H1 (cell line): ENCODE measurements at regions not wholly inside any gene's neighbourhood (a gene's known extent, or its start where the extent isn't known, plus 50 kb on each side); places are given as distances from the start of the nearest gene placed in this dataset.
A peak's percentile ranks its signal among the peaks of the same experiment; 100 is the strongest.

Experiments used
- CTCF ChIA-PET: fragments of 300-600 bp; sonication (Branson Sonifier 250); formaldehyde crosslinking; loops from one replicate; lab custom pipeline; 2021; ENCODE audit not compliant: partially characterized antibody; lab: Charles Lee
- POLR2A ChIA-PET: fragments of 300-600 bp; sonication (Branson Sonifier 250); formaldehyde crosslinking; loops from one replicate; lab custom pipeline; 2021; ENCODE audit warnings: inconsistent platforms; ENCODE audit not compliant: partially characterized antibody; lab: Charles Lee
- DNase-seq, 2 experiments: peaks; one replicate each; pipeline versions ENCODE4 v3.0.0 to v3.0.0-alpha.2; 2010 to 2022; ENCODE audit warnings: low spot score in 2 of 2, low read depth in 1 of 2, mixed read lengths in 1 of 2
- FAIRE-seq: peaks from 2 replicates; lab custom pipeline; 2011; peaks lifted over from hg19 to GRCh38; lab: Jason Lieb, UNC
- H2AFZ ChIP-seq: 2 replicates; pipeline ENCODE4 v1.8.1; 2012; ENCODE audit warnings: low read length, inconsistent platforms
- H2AK5ac ChIP-seq: 2 replicates; pipeline ENCODE4 v1.6.1; 2013; ENCODE audit warnings: low read depth, low read length
- H2BK120ac ChIP-seq: replicated peaks from 2 replicates; pipeline ENCODE3; 2013; ENCODE audit warnings: low read depth, low read length, inconsistent platforms
- H2BK12ac ChIP-seq: 2 replicates; pipeline ENCODE4 v1.6.1; 2013; ENCODE audit warnings: low read depth, low read length
- H2BK15ac ChIP-seq: 2 replicates; pipeline ENCODE4 v1.6.1; 2013; ENCODE audit warnings: low read length
- H2BK20ac ChIP-seq: 2 replicates; pipeline ENCODE4 v1.6.1; 2013; ENCODE audit warnings: low read length
- H2BK5ac ChIP-seq: 2 replicates; pipeline ENCODE4 v1.6.1; 2013; ENCODE audit warnings: low read depth, low read length
- H3K14ac ChIP-seq: 2 replicates; pipeline ENCODE4 v1.6.1; 2013; ENCODE audit warnings: inconsistent platforms; ENCODE audit not compliant: insufficient read length
- H3K18ac ChIP-seq: 2 replicates; pipeline ENCODE4 v1.6.1; 2013; ENCODE audit warnings: low read length; ENCODE audit errors: extremely low read depth
- H3K23ac ChIP-seq: 2 replicates; pipeline ENCODE4 v1.6.1; 2013; ENCODE audit warnings: inconsistent platforms; ENCODE audit not compliant: insufficient read length
- H3K23me2 ChIP-seq: 2 replicates; pipeline ENCODE4 v1.6.1; 2013; ENCODE audit warnings: low read depth, low read length
- H3K27ac ChIP-seq: 2 replicates; pipeline ENCODE4 v1.6.1; 2011; ENCODE audit warnings: low read depth, low read length, inconsistent platforms
- H3K27me3 ChIP-seq, 4 experiments: replicated peaks in 1 of 4; 1 replicate in 1 of 4; 2 replicates in 3 of 4; pipeline versions ENCODE4 v1.6.1 to v1.8.1; 2011 to 2013; ENCODE audit warnings: low read length in 3 of 4, mild to moderate bottlenecking in 3 of 4, inconsistent platforms in 2 of 4, mixed read lengths in 2 of 4, moderate library complexity in 1 of 4; ENCODE audit not compliant: control insufficient read depth in 3 of 4, insufficient read depth in 3 of 4; ENCODE audit errors: extremely low read depth in 1 of 4
- H3K36me3 ChIP-seq, 4 experiments: 2 replicates each; pipeline versions ENCODE4 v1.6.1 to v1.8.1; 2011 to 2013; ENCODE audit warnings: mild to moderate bottlenecking in 4 of 4, low read length in 3 of 4, moderate library complexity in 2 of 4, control low read depth in 1 of 4, inconsistent platforms in 1 of 4; ENCODE audit not compliant: insufficient read depth in 4 of 4, control insufficient read depth in 2 of 4
- H3K4ac ChIP-seq: replicated peaks from 2 replicates; pipeline ENCODE3; 2013; ENCODE audit warnings: low read length, low read depth, mixed read lengths, inconsistent platforms; ENCODE audit not compliant: insufficient read length
- H3K4me1 ChIP-seq, 4 experiments: replicated peaks in 1 of 4; 1 replicate in 1 of 4; 2 replicates in 3 of 4; pipeline versions ENCODE4 v1.6.1 to v1.8.1; 2011 to 2013; ENCODE audit warnings: low read length in 3 of 4, inconsistent platforms in 2 of 4, mixed read lengths in 1 of 4; ENCODE audit not compliant: insufficient read depth in 4 of 4, control insufficient read depth in 3 of 4
- H3K4me2 ChIP-seq, 2 experiments: 2 replicates each; pipeline versions ENCODE4 v1.6.1 to v1.8.1; 2011 to 2013; ENCODE audit warnings: low read depth in 2 of 2, low read length in 2 of 2, control low read depth in 1 of 2, inconsistent platforms in 1 of 2, mild to moderate bottlenecking in 1 of 2; ENCODE audit not compliant: insufficient read depth in 1 of 2
- H3K4me3 ChIP-seq, 4 experiments: fragments of 200-600, 300-600 bp in 1 of 4; sonication (generic), shearing (Covaris generic), sonication (Bioruptor Twin) in 1 of 4; 2 replicates each; pipeline versions ENCODE4 v1.5.1 to v1.8.1; 2011 to 2016; ENCODE audit warnings: low read length in 4 of 4, low read depth in 3 of 4, control low read depth in 2 of 4, inconsistent platforms in 2 of 4, mild to moderate bottlenecking in 2 of 4, mixed read lengths in 1 of 4, moderate library complexity in 1 of 4; ENCODE audit not compliant: insufficient read depth in 2 of 4; ENCODE audit errors: extremely low read depth in 1 of 4
- H3K56ac ChIP-seq: replicated peaks from 2 replicates; pipeline ENCODE3; 2013; ENCODE audit warnings: low read depth, mild to moderate bottlenecking, mixed read lengths, low read length, inconsistent platforms; ENCODE audit not compliant: insufficient read length
- H3K79me1 ChIP-seq: 2 replicates; pipeline ENCODE4 v1.6.1; 2013; ENCODE audit warnings: low read depth, low read length, control low read depth
- H3K79me2 ChIP-seq, 2 experiments: 2 replicates each; pipeline versions ENCODE4 v1.6.1 to v1.8.1; 2012 to 2013; ENCODE audit warnings: low read length in 2 of 2, mild to moderate bottlenecking in 2 of 2, inconsistent platforms in 1 of 2; ENCODE audit not compliant: insufficient read depth in 2 of 2, control insufficient read depth in 1 of 2
- H3K9ac ChIP-seq, 4 experiments: replicated peaks in 1 of 4; 1 replicate in 1 of 4; 2 replicates in 3 of 4; pipeline versions ENCODE4 v1.6.1 to v1.8.1; 2011 to 2013; ENCODE audit warnings: low read depth in 3 of 4, low read length in 3 of 4, control low read depth in 2 of 4, mild to moderate bottlenecking in 2 of 4, moderate library complexity in 2 of 4, inconsistent platforms in 1 of 4; ENCODE audit errors: extremely low read depth in 1 of 4
- H3K9me3 ChIP-seq, 2 experiments: 2 replicates each; pipeline versions ENCODE4 v1.6.1 to v1.8.1; 2012 to 2013; ENCODE audit warnings: mild to moderate bottlenecking in 2 of 2, moderate library complexity in 2 of 2, control low read depth in 1 of 2, inconsistent platforms in 1 of 2, low read depth in 1 of 2, low read length in 1 of 2, mixed read lengths in 1 of 2; ENCODE audit not compliant: insufficient read depth in 2 of 2
- H4K20me1 ChIP-seq, 2 experiments: replicated peaks in 1 of 2; 2 replicates each; pipeline versions ENCODE3 to v1.8.1; 2011 to 2013; ENCODE audit warnings: inconsistent platforms in 2 of 2, low read length in 2 of 2, mild to moderate bottlenecking in 1 of 2; ENCODE audit not compliant: insufficient read depth in 2 of 2, control insufficient read depth in 1 of 2
- H4K5ac ChIP-seq: 2 replicates; pipeline ENCODE4 v1.6.1; 2013; ENCODE audit warnings: low read length, low read depth, mixed read lengths, inconsistent platforms; ENCODE audit not compliant: insufficient read length
- H4K8ac ChIP-seq: 2 replicates; pipeline ENCODE4 v1.8.0; 2013; ENCODE audit warnings: mild to moderate bottlenecking, moderate library complexity, low read length, inconsistent platforms; ENCODE audit not compliant: insufficient read depth; ENCODE audit errors: extremely low read depth
- H4K91ac ChIP-seq: replicated peaks from 2 replicates; pipeline ENCODE3; 2013; ENCODE audit warnings: low read length, mixed read lengths, inconsistent platforms; ENCODE audit not compliant: insufficient read length
- CTBP2 ChIP-seq: IDR thresholded peaks from 2 replicates; pipeline ENCODE4 v1.7.0; 2011; ENCODE audit warnings: borderline replicate concordance, mild to moderate bottlenecking, moderate library complexity, mixed read lengths, low read length; ENCODE audit not compliant: insufficient read depth, insufficient read length
- GTF2F1 ChIP-seq: IDR thresholded peaks from 2 replicates; pipeline ENCODE4 v1.6.1; 2012; ENCODE audit warnings: low read depth, low read length, improper control_type of control experiment, borderline replicate concordance
- NANOG ChIP-seq: IDR thresholded peaks from 2 replicates; pipeline ENCODE4 v1.6.1; 2011; ENCODE audit warnings: low read length, low read depth, mild to moderate bottlenecking, inconsistent platforms; ENCODE audit not compliant: insufficient read depth, poor library complexity, severe bottlenecking
- PHF8 ChIP-seq: fragments of 200-600 bp; sonication (generic); conservative IDR thresholded peaks from 2 replicates; pipeline ENCODE4 v1.7.1; 2012; ENCODE audit warnings: low read depth, mild to moderate bottlenecking, inconsistent platforms, low read length, moderate library complexity
- SP4 ChIP-seq: IDR thresholded peaks from 2 replicates; pipeline ENCODE4 v1.6.1; 2012; ENCODE audit warnings: low read length, inconsistent platforms
- SUZ12 ChIP-seq: fragments of 200-600 bp; sonication (generic); IDR thresholded peaks from 2 replicates; pipeline ENCODE4 v1.6.1; 2012; ENCODE audit warnings: mild to moderate bottlenecking, inconsistent platforms, low read length, moderate library complexity, mixed read lengths
- TAF1 ChIP-seq: IDR thresholded peaks from 2 replicates; pipeline ENCODE4 v1.6.1; 2011; ENCODE audit warnings: mild to moderate bottlenecking, low read depth, low read length
- WGBS, 2 experiments: shearing (Covaris generic) in 1 of 2; methylation state at CpG; one replicate each; pipeline versions ENCODE4 v1.1.6 to v1.1.7; 2013 to 2015; ENCODE audit warnings: low lambda C conversion rate in 2 of 2, mixed read lengths in 2 of 2, inconsistent platforms in 1 of 2, low coverage in 1 of 2, missing lambda C conversion rate in 1 of 2; ENCODE audit not compliant: insufficient replicate concordance in 2 of 2, insufficient coverage in 1 of 2, insufficient read length in 1 of 2; ENCODE audit errors: extremely low coverage in 1 of 2, missing lambda C conversion rate in 1 of 2; 5-methylcytosine and 5-hydroxymethylcytosine counted together
- TF ChIP-seq, protein P1 (sequence below): IDR thresholded peaks from 2 replicates; pipeline ENCODE4 v1.6.1; 2012; ENCODE audit warnings: inconsistent platforms

DNA sequence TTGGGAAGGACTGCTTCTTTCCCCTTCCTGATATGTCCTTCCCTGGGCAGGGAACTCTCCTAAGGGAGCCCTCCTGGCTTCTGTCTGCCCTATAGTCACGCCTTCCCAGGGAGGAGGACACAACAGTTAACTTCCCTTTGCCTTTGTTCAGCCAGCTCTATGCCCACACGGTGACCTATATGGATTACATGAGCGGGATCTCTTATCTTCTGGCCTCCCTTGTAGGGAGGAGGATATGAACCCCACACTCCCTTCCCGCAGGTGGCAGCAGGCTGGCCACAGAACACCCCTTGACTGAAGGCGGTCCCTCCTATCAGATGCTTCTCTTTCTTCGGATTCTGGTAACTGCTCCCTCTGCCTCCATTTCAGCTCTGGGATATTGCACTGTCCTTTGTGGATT lies 135.6 kb upstream of the MAX start:
- WGBS, 2 experiments: 70% methylated on average over 6 of the region's 6 CpGs; no CpG with 5 or more reads in 1 of the 2 experiments
- H3K9ac ChIP-seq: no peak overlapping the region
- H3K79me1 ChIP-seq: no peaks in the 10 kb centered on the region
- H3K9me3 ChIP-seq: no peaks in the 10 kb centered on the region
- H2AK5ac ChIP-seq: no peak overlapping the region
- no peak overlapping the region; the same call in 1 of the 2 replicates for H2BK5ac ChIP-seq
- H2BK12ac ChIP-seq: no peak overlapping the region
- peak overlapping the region; percentile 25; the same call in 1 of the 2 replicates for H2BK15ac ChIP-seq
- H3K27ac ChIP-seq: no peak overlapping the region
- H3K23me2 ChIP-seq: no peaks in the 10 kb centered on the region
- H3K4me3 ChIP-seq: no peak overlapping the region
- FAIRE-seq (no peak), DNase-seq (no peak)
- peaks cover 0 to 13% (median 3%) of the 10 kb centered on the region in 4 experiments; a peak in 6 of 7 replicates for H3K4me1 ChIP-seq
- H3K4ac ChIP-seq: no peak overlapping the region
- no peaks in the 10 kb centered on the region for H3K27me3 ChIP-seq
- no peak overlapping the region for H2BK20ac ChIP-seq
- peak overlapping the region; percentile 27 to 28; a peak in 1 of 4 replicates for H3K4me2 ChIP-seq
- H2AFZ ChIP-seq: peak overlapping the region; percentile 86; the same call in 1 of the 2 replicates
- no peak overlapping the region for H3K56ac ChIP-seq
- POLR2A ChIA-PET: interaction anchor here (1.2 kb wide), 1 partner anchor 13 kb away, joined by 3 read pairs; no protein-coding TSS in a partner anchor
- no peaks in the 10 kb centered on the region for H3K79me2 ChIP-seq
- H3K36me3 ChIP-seq: no peaks in the 10 kb centered on the region
- no peak overlapping the region for H3K14ac ChIP-seq
- no peak overlapping the region for H4K91ac ChIP-seq
- no peak overlapping the region for H3K23ac ChIP-seq
- CTCF ChIA-PET: interaction anchor here (0.7 to 2.6 kb wide), 5 partner anchors 10 to 74 kb away, joined by 3 to 5 read pairs (median 4); no protein-coding TSS in a partner anchor
- no peaks in the 10 kb centered on the region for H4K20me1 ChIP-seq
- no peak overlapping the region for H4K8ac ChIP-seq
- H3K18ac ChIP-seq: peak overlapping the region; percentile 25; the same call in 1 of the 2 replicates
- no peak overlapping the region for H4K5ac ChIP-seq
- H2BK120ac ChIP-seq: no peak overlapping the region
- TF ChIP-seq, protein P1, sequence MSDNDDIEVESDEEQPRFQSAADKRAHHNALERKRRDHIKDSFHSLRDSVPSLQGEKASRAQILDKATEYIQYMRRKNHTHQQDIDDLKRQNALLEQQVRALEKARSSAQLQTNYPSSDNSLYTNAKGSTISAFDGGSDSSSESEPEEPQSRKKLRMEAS: no peak
- TF ChIP-seq NANOG (no peak), CTBP2 (no peak), SUZ12 (no peak), TAF1 (no peak), GTF2F1 (no peak), SP4 (no peak), PHF8 (no peak)
